H1 (cell line): ENCODE measurements at regions not wholly inside any gene's neighbourhood (a gene's known extent, or its start where the extent isn't known, plus 50 kb on each side); places are given as distances from the start of the nearest gene placed in this dataset.

Source experiments
- CHD2 ChIP-seq: IDR thresholded peaks from 2 replicates; pipeline ENCODE4 v1.6.1; 2012; ENCODE audit warnings: low read length, improper control_type of control experiment
- CREB1 ChIP-seq: IDR thresholded peaks from 2 replicates; pipeline ENCODE4 v1.6.1; 2012; ENCODE audit warnings: inconsistent platforms
- EZH2 ChIP-seq: fragments of 200-600 bp; sonication (generic); IDR thresholded peaks from 2 replicates; pipeline ENCODE4 v1.7.1; 2012; ENCODE audit warnings: low read depth, mild to moderate bottlenecking, moderate library complexity, low read length, inconsistent platforms; ENCODE audit not compliant: severe bottlenecking
- POLR2A ChIP-seq, 2 experiments: IDR thresholded peaks; 1 replicate in 1 of 2; 2 replicates in 1 of 2; pipeline ENCODE4 v1.6.1; 2011; ENCODE audit warnings: low read depth in 2 of 2, low read length in 2 of 2, mild to moderate bottlenecking in 2 of 2; ENCODE audit errors: control extremely low read depth in 1 of 2
- RAD21 ChIP-seq, 2 experiments: IDR thresholded peaks in 1 of 2; conservative IDR thresholded peaks in 1 of 2; 2 replicates each; pipeline ENCODE4 v1.6.1; 2011; ENCODE audit warnings: low read depth in 2 of 2, low read length in 2 of 2, improper control_type of control experiment in 1 of 2, inconsistent platforms in 1 of 2, mild to moderate bottlenecking in 1 of 2, moderate library complexity in 1 of 2
- RFX5 ChIP-seq: IDR thresholded peaks from 2 replicates; pipeline ENCODE4 v1.6.1; 2011; ENCODE audit warnings: low read depth, low read length, improper control_type of control experiment, borderline replicate concordance
- SIN3A ChIP-seq, 2 experiments: IDR thresholded peaks in 1 of 2; conservative IDR thresholded peaks in 1 of 2; 2 replicates each; pipeline ENCODE4 v1.6.1; 2011 to 2012; ENCODE audit warnings: low read length in 2 of 2, improper control_type of control experiment in 1 of 2, low read depth in 1 of 2, mild to moderate bottlenecking in 1 of 2
- SP1 ChIP-seq: IDR thresholded peaks from 2 replicates; pipeline ENCODE4 v1.6.1; 2011; ENCODE audit warnings: low read depth, low read length
- ZNF274 ChIP-seq: IDR thresholded peaks from 2 replicates; pipeline ENCODE4 v1.7.0; 2012; ENCODE audit warnings: low read length, borderline replicate concordance; ENCODE audit errors: extremely low read depth
- TF ChIP-seq, protein P1 (sequence below), 3 experiments: IDR thresholded peaks; 1 replicate in 2 of 3; 2 replicates in 1 of 3; pipeline versions ENCODE4 v1.5.1 to v1.6.1; 2011; ENCODE audit warnings: low read length in 3 of 3, mild to moderate bottlenecking in 3 of 3, inconsistent platforms in 2 of 3, low read depth in 1 of 3, moderate library complexity in 1 of 3; ENCODE audit not compliant: insufficient read depth in 1 of 3; ENCODE audit errors: control extremely low read depth in 1 of 3
- TF ChIP-seq, protein P2 (sequence below): IDR thresholded peaks from 2 replicates; pipeline ENCODE4 v1.6.1; 2011; ENCODE audit warnings: low read depth, mild to moderate bottlenecking, low read length; ENCODE audit not compliant: insufficient read depth
- TF ChIP-seq, protein P3 (sequence below): IDR thresholded peaks from 2 replicates; pipeline ENCODE4 v1.6.1; 2012; ENCODE audit warnings: inconsistent platforms

DNA sequence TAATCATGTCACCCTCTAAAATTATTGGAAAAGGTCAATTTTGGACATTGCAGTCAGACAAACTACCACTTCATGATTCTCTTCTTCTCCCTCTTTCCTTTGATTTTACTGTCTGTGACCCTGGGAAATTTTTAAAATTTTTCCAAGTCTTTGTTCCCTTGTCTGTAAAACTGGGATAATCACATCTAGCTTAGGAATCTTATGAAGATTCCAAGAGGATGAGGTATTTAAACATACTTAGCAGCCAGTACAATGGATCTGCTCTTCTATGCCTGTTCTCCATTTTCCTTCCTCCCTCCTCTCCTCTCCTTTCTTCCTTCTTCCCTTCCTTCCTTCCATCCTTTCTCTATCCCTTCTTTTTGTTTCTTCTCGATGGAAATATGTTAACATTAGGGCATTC is 651.6 kb upstream of the MARCKS start:
- TF ChIP-seq CREB1 (no peak), POLR2A (IDR thresholded peaks at IDR 0.05; ENCODE audit: control extremely low read depth in 1 of 2, low read depth in 2 of 2, low read length in 2 of 2) (no peak), SIN3A (conservative IDR thresholded peaks at IDR 0.05 in 1 of 2, IDR thresholded peaks at IDR 0.05 in 1 of 2; ENCODE audit: low read depth in 1 of 2, low read length in 2 of 2) (no peak), SP1 (no peak), RAD21 (IDR thresholded peaks at IDR 0.05 in 1 of 2, conservative IDR thresholded peaks at IDR 0.05 in 1 of 2; ENCODE audit: low read depth in 2 of 2, low read length in 2 of 2) (no peak), ZNF274 (no peak), RFX5 (no peak), CHD2 (no peak), EZH2 (no peak)
- TF ChIP-seq, protein P1, sequence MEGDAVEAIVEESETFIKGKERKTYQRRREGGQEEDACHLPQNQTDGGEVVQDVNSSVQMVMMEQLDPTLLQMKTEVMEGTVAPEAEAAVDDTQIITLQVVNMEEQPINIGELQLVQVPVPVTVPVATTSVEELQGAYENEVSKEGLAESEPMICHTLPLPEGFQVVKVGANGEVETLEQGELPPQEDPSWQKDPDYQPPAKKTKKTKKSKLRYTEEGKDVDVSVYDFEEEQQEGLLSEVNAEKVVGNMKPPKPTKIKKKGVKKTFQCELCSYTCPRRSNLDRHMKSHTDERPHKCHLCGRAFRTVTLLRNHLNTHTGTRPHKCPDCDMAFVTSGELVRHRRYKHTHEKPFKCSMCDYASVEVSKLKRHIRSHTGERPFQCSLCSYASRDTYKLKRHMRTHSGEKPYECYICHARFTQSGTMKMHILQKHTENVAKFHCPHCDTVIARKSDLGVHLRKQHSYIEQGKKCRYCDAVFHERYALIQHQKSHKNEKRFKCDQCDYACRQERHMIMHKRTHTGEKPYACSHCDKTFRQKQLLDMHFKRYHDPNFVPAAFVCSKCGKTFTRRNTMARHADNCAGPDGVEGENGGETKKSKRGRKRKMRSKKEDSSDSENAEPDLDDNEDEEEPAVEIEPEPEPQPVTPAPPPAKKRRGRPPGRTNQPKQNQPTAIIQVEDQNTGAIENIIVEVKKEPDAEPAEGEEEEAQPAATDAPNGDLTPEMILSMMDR (IDR thresholded peaks at IDR 0.05; ENCODE audit: control extremely low read depth in 1 of 3, insufficient read depth in 1 of 3, low read depth in 1 of 3, low read length in 3 of 3): no peak
- TF ChIP-seq, protein P2, sequence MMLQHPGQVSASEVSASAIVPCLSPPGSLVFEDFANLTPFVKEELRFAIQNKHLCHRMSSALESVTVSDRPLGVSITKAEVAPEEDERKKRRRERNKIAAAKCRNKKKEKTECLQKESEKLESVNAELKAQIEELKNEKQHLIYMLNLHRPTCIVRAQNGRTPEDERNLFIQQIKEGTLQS: no peak
- TF ChIP-seq, protein P3, sequence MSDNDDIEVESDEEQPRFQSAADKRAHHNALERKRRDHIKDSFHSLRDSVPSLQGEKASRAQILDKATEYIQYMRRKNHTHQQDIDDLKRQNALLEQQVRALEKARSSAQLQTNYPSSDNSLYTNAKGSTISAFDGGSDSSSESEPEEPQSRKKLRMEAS: no peak
